Activated naive CD8-positive, alpha-beta T cell (primary cell): ENCODE measurements at regions not wholly inside any gene's neighbourhood (a gene's known extent, or its start where the extent isn't known, plus 50 kb on each side); places are given as distances from the start of the nearest gene placed in this dataset.

Source experiments
- H3K27ac Mint-ChIP-seq: one replicate; pipeline ENCODE4 v1.8.0; 2021; ENCODE audit warnings: mixed read lengths
- H3K27me3 Mint-ChIP-seq: one replicate; pipeline ENCODE4 v1.8.0; 2021; ENCODE audit warnings: mixed read lengths
- H3K36me3 Mint-ChIP-seq: one replicate; pipeline ENCODE4 v1.8.0; 2021; ENCODE audit warnings: mixed read lengths
- H3K4me1 Mint-ChIP-seq: one replicate; pipeline ENCODE4 v1.8.0; 2021; ENCODE audit warnings: low read depth, mixed read lengths
- H3K4me3 Mint-ChIP-seq: one replicate; pipeline ENCODE4 v1.8.0; 2021; ENCODE audit warnings: mild to moderate bottlenecking, mixed read lengths
- H3K9me3 Mint-ChIP-seq: one replicate; pipeline ENCODE4 v1.8.0; 2021; ENCODE audit warnings: low read depth, mixed read lengths

DNA sequence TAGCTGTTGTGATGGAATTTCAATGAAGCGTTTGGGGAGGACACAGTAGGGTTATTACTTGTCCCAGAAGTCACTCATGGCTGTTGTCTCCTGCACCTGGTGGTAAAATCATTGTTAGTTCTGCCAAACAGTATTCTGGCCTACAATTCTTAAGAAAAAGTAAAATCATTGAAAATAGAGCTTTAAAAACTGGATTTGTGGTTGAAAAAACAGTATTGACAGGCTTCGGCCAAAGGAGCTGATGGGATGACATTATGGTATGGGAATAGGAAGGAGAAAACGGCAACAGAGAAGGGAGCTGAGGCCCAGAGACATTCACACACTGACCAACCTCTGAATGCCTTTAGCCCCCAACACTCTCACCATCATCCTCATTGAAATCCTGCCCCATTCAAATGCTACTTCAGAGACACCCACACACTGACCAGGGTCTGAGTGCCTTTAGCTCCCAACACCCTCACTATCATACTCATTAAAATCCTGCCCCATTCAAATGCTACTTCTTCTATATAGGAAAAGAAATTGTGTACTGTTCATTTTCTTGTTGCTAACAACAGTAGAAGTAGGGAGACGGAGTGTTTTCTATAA is 114.1 kb upstream of the OSR1 start:
- H3K9me3 Mint-ChIP-seq: peaks cover 3% of the 10 kb centered on the region
- peaks cover 2% of the 10 kb centered on the region for H3K36me3 Mint-ChIP-seq
- no peak overlapping the region for H3K27ac Mint-ChIP-seq
- H3K27me3 Mint-ChIP-seq: peaks cover 31% of the 10 kb centered on the region
- peaks cover 25% of the 10 kb centered on the region for H3K4me1 Mint-ChIP-seq
- no peak overlapping the region for H3K4me3 Mint-ChIP-seq

DNA sequence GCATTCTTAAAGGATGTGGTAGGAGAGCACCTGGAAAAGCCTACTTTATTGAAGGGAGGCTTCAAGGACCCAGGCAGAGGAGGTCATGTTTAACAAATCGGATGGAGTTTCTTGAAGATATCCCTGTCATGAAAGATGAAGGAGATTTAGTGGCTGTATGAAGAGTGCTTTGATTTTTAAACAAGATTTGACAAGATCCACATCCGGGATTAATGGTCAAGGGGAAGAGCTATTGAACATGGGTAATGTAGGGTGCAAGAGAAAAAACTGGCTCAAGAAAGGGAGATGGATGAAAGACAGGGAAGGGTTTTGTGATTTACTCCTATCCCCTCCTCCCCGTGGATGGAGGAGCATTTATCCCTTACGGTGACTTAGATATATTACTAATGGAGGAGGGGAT is 113.1 kb upstream of the OSR1 start:
- Mint-ChIP-seq H3K4me3 (no peak overlapping the region), H3K9me3 (peaks cover 3% of the 10 kb centered on the region), H3K27ac (no peak overlapping the region), H3K4me1 (peaks cover 25% of the 10 kb centered on the region), H3K27me3 (peaks cover 25% of the 10 kb centered on the region), H3K36me3 (peaks cover 2% of the 10 kb centered on the region)

DNA sequence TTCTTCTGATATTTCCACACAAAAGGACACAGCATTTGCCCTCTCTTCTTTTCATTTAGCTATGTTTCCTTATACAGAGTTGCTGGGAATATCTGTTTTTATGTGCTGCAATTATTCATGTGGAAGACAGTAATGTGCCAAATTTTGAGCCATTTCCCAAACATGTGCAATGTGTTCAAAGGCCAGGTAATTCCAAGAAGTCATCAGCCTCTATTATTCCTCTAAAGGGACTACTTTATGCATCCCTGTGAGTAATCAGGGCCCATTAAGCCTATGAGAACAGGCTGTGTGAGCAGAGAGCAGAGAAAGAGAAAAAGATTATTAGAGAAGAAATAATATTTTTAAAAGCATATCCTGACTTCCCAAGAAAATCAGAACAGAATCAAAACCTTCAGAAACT is 107.6 kb upstream of the OSR1 start:
- Mint-ChIP-seq H3K36me3 (peaks cover 2% of the 10 kb centered on the region), H3K27me3 (peaks cover 12% of the 10 kb centered on the region), H3K9me3 (no peaks in the 10 kb centered on the region), H3K4me1 (no peaks in the 10 kb centered on the region), H3K27ac (no peak overlapping the region), H3K4me3 (no peak overlapping the region)

DNA sequence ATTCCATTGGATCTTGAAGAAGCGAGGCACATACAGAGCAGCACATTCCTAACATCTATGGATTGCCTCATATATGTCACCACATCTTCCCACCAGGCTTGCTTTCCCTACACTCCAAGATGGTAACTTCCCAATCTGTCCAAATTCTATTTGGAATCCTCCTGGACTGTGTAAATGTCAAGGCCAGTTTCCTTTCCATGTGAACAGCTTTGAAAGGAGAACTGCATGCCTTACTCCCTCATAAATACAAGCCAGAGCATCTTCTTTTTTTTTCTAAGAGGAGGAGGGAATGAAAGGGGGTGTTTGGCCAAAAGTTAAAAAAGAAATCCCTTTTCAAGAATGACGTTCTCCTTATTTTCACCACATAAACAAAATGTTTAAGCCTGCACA is 103.8 kb upstream of the OSR1 start:
- Mint-ChIP-seq H3K27me3 (peaks cover 5% of the 10 kb centered on the region), H3K4me3 (no peak overlapping the region), H3K4me1 (no peaks in the 10 kb centered on the region), H3K36me3 (no peaks in the 10 kb centered on the region), H3K9me3 (no peaks in the 10 kb centered on the region), H3K27ac (no peak overlapping the region)

DNA sequence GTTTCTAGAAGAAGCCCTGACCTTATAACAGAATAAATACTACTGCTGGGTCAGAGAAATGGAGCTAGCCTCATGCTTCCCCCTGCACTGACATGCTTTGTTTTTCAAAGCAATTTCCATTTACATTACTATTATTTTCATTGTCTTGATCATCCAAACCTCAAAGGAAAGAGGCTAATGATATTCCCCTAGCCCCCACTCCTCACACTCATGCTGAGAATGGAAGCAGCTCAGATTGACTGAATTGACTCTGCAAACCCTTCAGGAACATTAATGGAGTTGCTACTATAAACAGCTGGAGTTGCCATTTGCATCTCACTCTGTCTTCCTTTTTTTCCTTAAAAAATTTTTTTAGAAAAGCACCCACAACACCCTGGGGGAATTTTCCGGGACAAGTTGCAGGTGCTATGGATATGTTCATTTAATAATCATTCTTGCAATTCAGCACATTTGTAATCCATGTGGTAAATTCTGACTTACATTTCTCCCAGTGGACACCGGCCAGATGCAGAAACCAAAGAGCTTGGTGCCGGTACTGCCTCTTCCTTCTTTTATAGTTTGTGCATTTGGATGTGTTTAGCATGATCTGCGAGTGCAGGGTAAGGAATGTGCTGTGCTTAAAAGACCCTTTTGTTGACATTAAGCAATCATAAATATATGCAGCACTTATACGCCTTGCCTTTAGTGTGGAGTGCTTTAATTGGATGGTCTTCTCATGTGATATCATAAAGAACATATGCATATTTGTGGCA is 103.3 kb upstream of the OSR1 start:
- Mint-ChIP-seq H3K9me3 (no peaks in the 10 kb centered on the region), H3K4me1 (no peaks in the 10 kb centered on the region), H3K27me3 (peaks cover 5% of the 10 kb centered on the region), H3K27ac (no peak overlapping the region), H3K4me3 (no peak overlapping the region), H3K36me3 (no peaks in the 10 kb centered on the region)

DNA sequence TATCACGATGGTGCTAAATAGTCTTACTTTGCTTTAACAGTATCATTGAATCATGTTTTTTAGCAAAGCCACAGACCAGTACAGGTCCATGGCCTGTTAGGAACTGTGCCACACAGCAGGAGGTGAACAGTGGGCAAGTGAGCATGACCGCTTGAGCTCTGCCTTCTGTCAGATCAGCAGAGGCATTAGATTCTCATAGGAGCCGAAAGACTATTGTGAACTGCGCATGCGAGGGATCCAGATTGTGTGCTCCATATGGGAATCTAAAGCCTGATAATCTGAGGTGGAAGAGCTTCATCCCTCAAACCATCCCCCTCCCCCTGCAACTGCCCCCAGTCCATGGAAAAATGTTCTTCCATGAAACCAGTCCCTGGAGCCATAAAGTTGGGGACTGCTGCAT is 102.3 kb upstream of the OSR1 start:
- H3K27me3 Mint-ChIP-seq: peaks cover 5% of the 10 kb centered on the region
- no peaks in the 10 kb centered on the region for H3K4me1 Mint-ChIP-seq
- H3K27ac Mint-ChIP-seq: no peak overlapping the region
- no peak overlapping the region for H3K4me3 Mint-ChIP-seq
- H3K36me3 Mint-ChIP-seq: no peaks in the 10 kb centered on the region
- no peaks in the 10 kb centered on the region for H3K9me3 Mint-ChIP-seq

DNA sequence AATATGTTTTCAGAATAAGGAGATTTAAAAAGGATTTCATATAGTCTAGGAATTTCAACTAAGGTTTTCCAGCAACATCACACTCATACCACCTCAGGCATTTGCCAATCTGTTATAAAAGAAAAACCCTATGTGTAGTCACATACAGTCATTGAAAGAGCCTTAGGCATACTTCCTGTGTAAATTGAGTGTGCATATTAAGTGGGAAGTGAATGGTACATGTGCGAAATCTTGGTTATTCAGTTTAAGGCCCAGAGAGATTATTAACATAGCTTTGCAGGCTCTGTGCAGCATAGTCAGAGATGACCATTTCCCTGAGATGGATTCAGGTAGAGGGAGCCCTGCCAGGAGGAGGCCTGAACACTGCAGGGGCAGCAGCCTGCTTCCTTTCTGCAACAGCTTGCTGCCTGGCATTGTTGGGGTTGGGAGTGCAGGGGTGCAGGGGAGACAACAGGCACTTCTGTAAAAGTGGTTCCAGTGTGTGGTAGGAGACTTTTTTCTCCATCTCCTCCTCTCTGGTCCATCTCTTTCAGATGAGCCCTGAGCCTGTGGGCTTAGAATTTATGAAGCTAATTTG is 100.1 kb upstream of the OSR1 start:
- H3K4me3 Mint-ChIP-seq: no peak overlapping the region
- peaks cover 4% of the 10 kb centered on the region for H3K9me3 Mint-ChIP-seq
- no peaks in the 10 kb centered on the region for H3K36me3 Mint-ChIP-seq
- H3K27me3 Mint-ChIP-seq: peaks cover 4% of the 10 kb centered on the region
- no peak overlapping the region for H3K27ac Mint-ChIP-seq
- no peaks in the 10 kb centered on the region for H3K4me1 Mint-ChIP-seq

DNA sequence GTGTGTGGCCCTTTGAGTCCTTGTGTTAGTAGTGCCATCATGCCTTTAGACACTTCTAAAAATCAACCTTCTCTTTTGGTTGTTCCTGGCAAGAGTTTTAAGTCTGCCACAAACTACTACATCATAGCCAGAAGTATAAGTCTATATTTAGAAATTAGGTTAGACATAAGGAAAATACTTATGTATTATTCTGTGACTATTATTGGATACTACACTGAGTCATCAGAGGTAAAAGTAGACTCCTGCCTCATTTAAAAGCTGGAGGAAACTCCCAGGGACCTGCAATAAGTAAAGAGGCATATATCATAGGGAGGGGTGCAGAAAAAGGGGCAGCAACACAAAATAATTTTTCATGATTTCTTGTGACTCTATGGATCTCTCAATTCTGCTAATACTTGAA is 99.4 kb upstream of the OSR1 start:
- Mint-ChIP-seq H3K27me3 (peaks cover 4% of the 10 kb centered on the region), H3K36me3 (no peaks in the 10 kb centered on the region), H3K27ac (no peak overlapping the region), H3K9me3 (peaks cover 4% of the 10 kb centered on the region), H3K4me3 (no peak overlapping the region), H3K4me1 (no peaks in the 10 kb centered on the region)

DNA sequence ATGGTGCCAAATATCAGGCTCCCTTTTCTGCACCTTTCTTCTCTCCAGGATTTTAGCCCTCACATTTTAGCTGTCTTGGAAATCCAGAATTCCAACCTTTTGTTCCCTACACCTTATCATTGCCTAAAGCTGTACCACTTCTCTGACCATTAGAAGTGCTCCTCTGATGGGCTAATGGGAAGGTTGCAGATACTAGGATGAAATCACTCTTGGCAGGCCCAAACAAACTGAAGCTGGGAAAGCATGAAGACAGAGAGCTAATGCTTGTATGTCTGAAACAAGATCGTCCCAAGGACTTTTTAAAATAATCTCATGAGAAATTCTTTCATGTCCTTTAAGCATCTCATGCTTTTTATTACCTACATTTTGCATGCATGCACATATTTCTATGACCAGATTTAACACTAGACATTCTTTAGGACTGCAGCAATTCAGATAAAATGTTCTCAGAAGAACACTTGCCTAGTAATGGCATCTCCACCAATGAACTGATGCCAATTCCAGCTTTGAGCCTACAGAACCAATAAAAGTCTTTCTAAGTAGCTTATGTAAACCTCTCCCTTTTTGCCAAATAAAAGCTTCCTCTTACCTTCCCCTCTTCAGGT is 98.4 kb upstream of the OSR1 start:
- peaks cover 2% of the 10 kb centered on the region for H3K27me3 Mint-ChIP-seq
- no peaks in the 10 kb centered on the region for H3K36me3 Mint-ChIP-seq
- H3K4me3 Mint-ChIP-seq: no peak overlapping the region
- H3K4me1 Mint-ChIP-seq: no peaks in the 10 kb centered on the region
- H3K9me3 Mint-ChIP-seq: peaks cover 4% of the 10 kb centered on the region
- no peak overlapping the region for H3K27ac Mint-ChIP-seq

DNA sequence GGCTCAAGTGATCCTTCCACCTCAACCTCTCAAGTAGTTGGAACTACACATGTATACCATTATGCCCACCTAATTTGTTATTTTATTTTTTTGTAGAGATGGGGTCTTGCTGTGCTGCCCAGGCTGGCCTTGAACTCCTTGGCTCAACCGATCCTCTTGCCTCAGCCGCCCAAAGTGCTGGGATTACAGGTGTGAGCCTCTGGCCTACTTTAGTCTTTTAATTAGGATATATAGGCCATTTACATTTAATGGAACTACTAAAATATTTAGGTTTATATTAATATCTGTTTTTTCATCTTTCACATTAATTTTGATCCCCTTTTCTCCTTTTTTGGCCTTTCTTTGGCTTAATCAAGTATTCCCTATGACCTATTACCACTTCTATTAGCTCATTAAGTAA is 95.7 kb upstream of the OSR1 start:
- H3K27me3 Mint-ChIP-seq: peaks cover 3% of the 10 kb centered on the region
- no peak overlapping the region for H3K27ac Mint-ChIP-seq
- H3K36me3 Mint-ChIP-seq: no peaks in the 10 kb centered on the region
- no peaks in the 10 kb centered on the region for H3K4me1 Mint-ChIP-seq
- no peak overlapping the region for H3K4me3 Mint-ChIP-seq
- H3K9me3 Mint-ChIP-seq: peaks cover 4% of the 10 kb centered on the region

DNA sequence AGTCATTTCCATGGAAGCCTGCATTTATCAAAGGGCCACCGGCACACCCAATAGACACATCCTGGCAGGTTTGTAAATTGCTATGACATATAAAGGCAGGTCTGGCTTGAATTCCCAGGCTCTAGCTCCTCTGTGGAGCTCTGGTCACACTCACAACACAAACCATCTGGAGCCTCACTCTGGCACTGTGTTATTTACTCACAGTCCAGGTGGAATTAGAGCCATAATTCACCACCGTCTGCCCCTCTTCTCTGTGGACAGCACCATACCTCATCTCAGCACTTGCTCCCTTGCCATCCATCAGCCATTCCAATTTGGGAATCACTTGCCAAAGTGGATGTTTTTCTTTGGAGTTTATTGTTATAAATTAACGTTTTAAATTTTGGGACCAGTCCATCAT is 84.3 kb upstream of the OSR1 start:
- no peaks in the 10 kb centered on the region for H3K4me1 Mint-ChIP-seq
- no peak overlapping the region for H3K27ac Mint-ChIP-seq
- peaks cover 11% of the 10 kb centered on the region for H3K9me3 Mint-ChIP-seq
- H3K27me3 Mint-ChIP-seq: peaks cover 10% of the 10 kb centered on the region
- no peaks in the 10 kb centered on the region for H3K36me3 Mint-ChIP-seq
- H3K4me3 Mint-ChIP-seq: no peak overlapping the region

DNA sequence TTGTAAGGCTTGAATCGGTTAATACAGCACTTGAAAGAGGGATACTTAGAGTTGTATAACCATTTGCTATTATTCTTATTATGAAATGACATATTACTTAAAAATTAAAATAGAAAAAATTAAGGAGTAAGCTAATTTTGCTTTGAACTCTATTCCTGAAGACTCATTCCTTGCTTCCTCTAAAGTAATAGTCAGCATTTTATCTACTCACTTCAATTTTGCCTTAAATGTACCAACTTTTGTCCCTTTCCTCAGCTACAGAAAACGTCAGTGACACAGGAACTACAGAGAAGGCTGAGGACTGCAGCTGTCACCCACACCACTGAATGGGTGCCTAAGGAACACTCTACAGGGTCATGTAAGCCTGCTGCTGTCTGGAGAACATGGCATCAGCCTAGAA is 80.7 kb upstream of the OSR1 start:
- Mint-ChIP-seq H3K36me3 (no peaks in the 10 kb centered on the region), H3K4me1 (no peaks in the 10 kb centered on the region), H3K27ac (no peak overlapping the region), H3K27me3 (peaks cover 8% of the 10 kb centered on the region), H3K9me3 (no peaks in the 10 kb centered on the region), H3K4me3 (no peak overlapping the region)

DNA sequence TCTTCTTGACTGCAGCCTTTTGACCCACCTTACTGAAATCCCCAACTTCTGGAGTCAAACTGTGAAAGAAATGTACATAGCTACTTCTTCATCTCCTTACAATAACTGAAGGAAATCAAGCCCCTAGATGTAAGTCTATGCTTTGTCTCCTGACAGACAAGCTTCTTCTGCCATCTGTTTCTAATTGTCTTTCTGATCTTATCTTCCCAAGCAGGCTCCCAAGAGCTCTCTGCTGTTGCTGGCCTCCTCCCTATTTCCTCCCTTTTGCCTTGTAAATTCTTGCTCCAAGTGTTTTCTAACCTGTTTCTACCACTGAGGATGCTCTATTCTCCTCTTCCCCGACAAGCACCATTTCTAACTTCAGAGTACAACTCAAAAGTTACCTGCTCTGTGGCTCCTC is 77.4 kb upstream of the OSR1 start:
- no peaks in the 10 kb centered on the region for H3K36me3 Mint-ChIP-seq
- no peak overlapping the region for H3K4me3 Mint-ChIP-seq
- H3K4me1 Mint-ChIP-seq: no peaks in the 10 kb centered on the region
- H3K27ac Mint-ChIP-seq: no peak overlapping the region
- H3K27me3 Mint-ChIP-seq: peaks cover 8% of the 10 kb centered on the region
- no peaks in the 10 kb centered on the region for H3K9me3 Mint-ChIP-seq

DNA sequence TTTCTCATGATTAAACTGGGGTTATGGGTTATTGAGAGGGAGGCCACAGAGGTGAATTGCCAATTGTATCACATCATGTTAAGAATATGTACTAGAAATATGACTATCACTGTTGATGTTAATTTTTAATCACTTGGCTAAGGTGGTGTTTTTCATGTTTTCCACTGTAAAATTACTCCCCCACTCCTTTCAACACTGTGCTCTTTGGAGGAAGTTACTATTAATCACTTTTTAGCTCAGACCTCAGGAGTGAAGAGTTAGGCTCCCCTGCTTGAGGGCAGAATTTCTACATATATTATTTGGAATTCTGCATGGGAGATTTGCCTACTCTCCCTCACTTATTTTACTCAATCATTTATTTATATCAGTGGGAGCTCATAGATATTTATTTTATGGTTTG is 76.0 kb upstream of the OSR1 start:
- no peaks in the 10 kb centered on the region for H3K9me3 Mint-ChIP-seq
- H3K36me3 Mint-ChIP-seq: no peaks in the 10 kb centered on the region
- no peaks in the 10 kb centered on the region for H3K4me1 Mint-ChIP-seq

DNA sequence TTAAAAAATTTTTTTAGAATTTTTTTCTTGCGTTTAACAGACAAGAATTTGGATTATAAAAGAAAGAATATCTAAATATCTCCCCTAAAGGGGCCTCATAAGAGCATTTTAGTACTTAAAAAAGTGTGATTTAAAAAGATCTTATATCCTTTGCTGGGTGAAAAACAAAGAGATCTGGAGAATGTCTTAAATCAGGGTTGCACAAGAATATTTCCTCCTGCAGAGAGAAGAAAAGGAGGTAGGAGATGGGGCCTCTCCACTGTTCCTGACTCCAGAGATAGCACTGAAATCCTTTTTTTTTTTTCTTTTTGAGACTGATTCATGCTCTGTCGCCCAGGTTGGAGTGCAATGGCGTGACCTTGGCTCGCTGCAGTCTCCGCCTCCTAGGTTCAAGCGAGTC is 68.5 kb upstream of the OSR1 start:
- H3K27ac Mint-ChIP-seq: no peak overlapping the region
- H3K27me3 Mint-ChIP-seq: peaks cover 14% of the 10 kb centered on the region
- no peaks in the 10 kb centered on the region for H3K4me1 Mint-ChIP-seq
- H3K36me3 Mint-ChIP-seq: no peaks in the 10 kb centered on the region
- no peaks in the 10 kb centered on the region for H3K9me3 Mint-ChIP-seq
- no peak overlapping the region for H3K4me3 Mint-ChIP-seq

More for the DNA sequence above, 76.0 kb upstream of the OSR1 start:
- Mint-ChIP-seq H3K27ac (no peak overlapping the region), H3K4me3 (no peak overlapping the region), H3K27me3 (peaks cover 8% of the 10 kb centered on the region)
